ENCODE measurements at regions not wholly inside any gene's neighbourhood (a gene's known extent, or its start where the extent isn't known, plus 50 kb on each side); places are given as distances from the start of the nearest gene placed in this dataset.

DNA sequence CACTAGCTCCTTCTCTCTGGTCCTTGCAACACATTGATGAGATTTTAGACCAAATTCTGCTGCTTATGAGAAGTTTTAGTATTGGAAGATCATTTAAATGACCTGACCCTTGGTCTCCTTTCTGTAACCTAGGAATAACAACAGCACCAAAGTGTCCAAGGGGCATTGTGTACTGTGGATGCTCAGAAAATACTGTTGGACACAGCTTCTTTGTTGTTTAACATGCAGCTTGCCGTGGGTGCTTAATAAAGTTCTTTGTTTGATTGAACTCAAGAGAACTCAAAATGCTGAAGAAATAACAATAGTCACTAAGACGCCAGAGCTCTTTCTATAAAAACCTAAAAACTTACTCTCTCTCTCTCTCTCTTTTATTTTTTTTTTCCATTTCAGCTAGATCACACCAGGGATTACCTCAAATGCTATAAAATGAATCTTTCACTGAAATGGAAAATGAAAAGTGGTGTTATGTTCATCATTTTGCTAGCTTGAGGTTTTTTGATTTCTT lies 548.9 kb upstream of the CDH8 start:
- Histone ChIP-seq H3K4me1 (ENCODE audit: control insufficient read depth in 1 of 2, insufficient read depth in 2 of 2, low read length in 2 of 2) (no peaks in the 10 kb centered on the region), H3K27ac (ENCODE audit: low read depth, low read length) (no peak overlapping the region), H3K36me3 (ENCODE audit: control insufficient read depth in 1 of 2, insufficient read depth in 2 of 2, low read length in 2 of 2) (no peaks in the 10 kb centered on the region), H3K27me3 (ENCODE audit: control insufficient read depth in 1 of 2, insufficient read depth in 2 of 2, low read length in 2 of 2) (no peaks in the 10 kb centered on the region), H3K4me3 (ENCODE audit: low read depth in 1 of 2, low read length in 2 of 2) (no peak overlapping the region), H3K9ac (ENCODE audit: low read depth in 1 of 2, low read length in 2 of 2) (no peak overlapping the region), H3K9me3 (ENCODE audit: control insufficient read depth in 1 of 2, low read length in 2 of 2) (peaks cover 4 to 11% of the 10 kb centered on the region in 2 donors)

- H3K4me1 ChIP-seq (ENCODE audit: control insufficient read depth in 1 of 2, insufficient read depth in 2 of 2, low read length in 2 of 2), result no peaks in the 10 kb centered on the region
- H3K9me3 ChIP-seq (ENCODE audit: control insufficient read depth in 1 of 2, low read length in 2 of 2), result peaks cover 4 to 11% of the 10 kb centered on the region in 2 donors
- no peak overlapping the region for H3K27ac ChIP-seq (ENCODE audit: low read depth, low read length)
- no peaks in the 10 kb centered on the region for H3K36me3 ChIP-seq (ENCODE audit: control insufficient read depth in 1 of 2, insufficient read depth in 2 of 2, low read length in 2 of 2)
- no peak overlapping the region for H3K9ac ChIP-seq (ENCODE audit: low read depth in 1 of 2, low read length in 2 of 2)
- H3K4me3 ChIP-seq (ENCODE audit: low read depth in 1 of 2, low read length in 2 of 2), result no peak overlapping the region
- H3K27me3 ChIP-seq (ENCODE audit: control insufficient read depth in 1 of 2, insufficient read depth in 2 of 2, low read length in 2 of 2), result no peaks in the 10 kb centered on the region
Observed at GRCh38 chr16:62583414-62583813, 547.2 kb upstream of the CDH8 start.

GRCh38 chr16:62573466-62573865 lies 537.2 kb upstream of the CDH8 start:
- H3K9me3 ChIP-seq (ENCODE audit: control insufficient read depth in 1 of 2, low read length in 2 of 2), result peaks cover 0 to 14% of the 10 kb centered on the region in 2 donors
- no peaks in the 10 kb centered on the region for H3K27me3 ChIP-seq (ENCODE audit: control insufficient read depth in 1 of 2, insufficient read depth in 2 of 2, low read length in 2 of 2)
- H3K9ac ChIP-seq (ENCODE audit: low read depth in 1 of 2, low read length in 2 of 2), result no peak overlapping the region
- H3K4me1 ChIP-seq (ENCODE audit: control insufficient read depth in 1 of 2, insufficient read depth in 2 of 2, low read length in 2 of 2), result no peaks in the 10 kb centered on the region
- no peaks in the 10 kb centered on the region for H3K36me3 ChIP-seq (ENCODE audit: control insufficient read depth in 1 of 2, insufficient read depth in 2 of 2, low read length in 2 of 2)
- H3K27ac ChIP-seq (ENCODE audit: low read depth, low read length), result no peak overlapping the region
- no peak overlapping the region for H3K4me3 ChIP-seq (ENCODE audit: low read depth in 1 of 2, low read length in 2 of 2)

- no peaks in the 10 kb centered on the region for H3K4me1 ChIP-seq (ENCODE audit: control insufficient read depth in 1 of 2, insufficient read depth in 2 of 2, low read length in 2 of 2)
- H3K9me3 ChIP-seq (ENCODE audit: control insufficient read depth in 1 of 2, low read length in 2 of 2), result peaks cover 2 to 3% of the 10 kb centered on the region in 2 donors
- H3K36me3 ChIP-seq (ENCODE audit: control insufficient read depth in 1 of 2, insufficient read depth in 2 of 2, low read length in 2 of 2), result no peaks in the 10 kb centered on the region
- no peak overlapping the region for H3K9ac ChIP-seq (ENCODE audit: low read depth in 1 of 2, low read length in 2 of 2)
- H3K4me3 ChIP-seq (ENCODE audit: low read depth in 1 of 2, low read length in 2 of 2), result no peak overlapping the region
- H3K27ac ChIP-seq (ENCODE audit: low read depth, low read length), result no peak overlapping the region
- no peaks in the 10 kb centered on the region for H3K27me3 ChIP-seq (ENCODE audit: control insufficient read depth in 1 of 2, insufficient read depth in 2 of 2, low read length in 2 of 2)
Observed at GRCh38 chr16:62568926-62569325, 532.7 kb upstream of the CDH8 start.

DNA sequence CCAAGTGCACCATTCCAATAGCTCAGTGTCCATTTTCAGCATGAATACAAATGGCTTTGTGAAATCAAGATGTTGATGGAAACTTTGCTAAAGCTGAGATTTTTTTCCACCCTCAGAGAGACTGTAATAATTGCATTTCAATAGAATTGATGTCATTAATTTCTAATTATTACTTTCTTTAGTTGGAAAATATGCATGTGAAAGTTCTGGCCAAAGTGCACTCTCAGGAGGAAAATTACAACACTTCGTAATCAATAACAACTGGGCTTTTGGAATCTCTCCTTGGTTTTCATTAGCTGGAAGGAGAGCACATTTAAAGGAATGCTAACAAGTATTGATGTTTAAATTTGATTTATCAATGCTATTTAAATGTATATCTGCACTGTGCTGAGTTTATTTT lies 529.5 kb upstream of the CDH8 start:
- H3K9ac ChIP-seq (ENCODE audit: low read depth in 1 of 2, low read length in 2 of 2), result no peak overlapping the region
- H3K9me3 ChIP-seq (ENCODE audit: control insufficient read depth in 1 of 2, low read length in 2 of 2), result peaks cover 0 to 11% of the 10 kb centered on the region in 2 donors
- H3K27ac ChIP-seq (ENCODE audit: low read depth, low read length), result no peak overlapping the region
- H3K36me3 ChIP-seq (ENCODE audit: control insufficient read depth in 1 of 2, insufficient read depth in 2 of 2, low read length in 2 of 2), result no peaks in the 10 kb centered on the region
- no peak overlapping the region for H3K4me3 ChIP-seq (ENCODE audit: low read depth in 1 of 2, low read length in 2 of 2)
- H3K4me1 ChIP-seq (ENCODE audit: control insufficient read depth in 1 of 2, insufficient read depth in 2 of 2, low read length in 2 of 2), result no peaks in the 10 kb centered on the region
- no peaks in the 10 kb centered on the region for H3K27me3 ChIP-seq (ENCODE audit: control insufficient read depth in 1 of 2, insufficient read depth in 2 of 2, low read length in 2 of 2)

GRCh38 chr16:62564291-62564690 lies 528.1 kb upstream of the CDH8 start:
- H3K4me1 ChIP-seq (ENCODE audit: control insufficient read depth in 1 of 2, insufficient read depth in 2 of 2, low read length in 2 of 2), result no peaks in the 10 kb centered on the region
- peaks cover 0 to 11% of the 10 kb centered on the region in 2 donors for H3K9me3 ChIP-seq (ENCODE audit: control insufficient read depth in 1 of 2, low read length in 2 of 2)
- no peak overlapping the region for H3K4me3 ChIP-seq (ENCODE audit: low read depth in 1 of 2, low read length in 2 of 2)
- H3K9ac ChIP-seq (ENCODE audit: low read depth in 1 of 2, low read length in 2 of 2), result no peak overlapping the region
- H3K27ac ChIP-seq (ENCODE audit: low read depth, low read length), result no peak overlapping the region
- H3K27me3 ChIP-seq (ENCODE audit: control insufficient read depth in 1 of 2, insufficient read depth in 2 of 2, low read length in 2 of 2), result no peaks in the 10 kb centered on the region
- no peaks in the 10 kb centered on the region for H3K36me3 ChIP-seq (ENCODE audit: control insufficient read depth in 1 of 2, insufficient read depth in 2 of 2, low read length in 2 of 2)

DNA sequence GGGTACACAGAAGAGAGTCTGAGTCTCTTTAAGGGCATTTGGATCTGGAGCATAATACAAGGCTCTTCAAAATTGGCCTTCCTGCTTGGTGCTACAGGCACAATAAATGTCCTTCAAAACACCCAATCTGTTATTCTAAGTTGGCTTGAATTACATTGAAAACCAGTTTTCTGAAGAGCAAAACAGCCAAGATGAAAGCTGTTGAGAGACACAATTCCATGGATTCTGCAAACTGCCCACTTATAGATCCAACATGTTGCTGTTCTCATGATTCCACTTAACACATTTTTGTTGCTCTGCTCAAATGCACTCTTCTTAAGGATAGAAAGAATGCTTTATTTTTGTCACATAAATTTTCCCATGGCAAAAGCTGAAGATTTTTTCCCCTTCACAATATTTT lies 525.9 kb upstream of the CDH8 start:
- Histone ChIP-seq H3K27ac (ENCODE audit: low read depth, low read length) (no peak overlapping the region), H3K4me3 (ENCODE audit: low read depth in 1 of 2, low read length in 2 of 2) (no peak overlapping the region), H3K4me1 (ENCODE audit: control insufficient read depth in 1 of 2, insufficient read depth in 2 of 2, low read length in 2 of 2) (no peaks in the 10 kb centered on the region), H3K9ac (ENCODE audit: low read depth in 1 of 2, low read length in 2 of 2) (no peak overlapping the region), H3K27me3 (ENCODE audit: control insufficient read depth in 1 of 2, insufficient read depth in 2 of 2, low read length in 2 of 2) (no peaks in the 10 kb centered on the region), H3K36me3 (ENCODE audit: control insufficient read depth in 1 of 2, insufficient read depth in 2 of 2, low read length in 2 of 2) (no peaks in the 10 kb centered on the region), H3K9me3 (ENCODE audit: control insufficient read depth in 1 of 2, low read length in 2 of 2) (peaks cover 14 to 18% of the 10 kb centered on the region in 2 donors)

GRCh38 chr16:62549875-62550274 lies 513.6 kb upstream of the CDH8 start:
- no peaks in the 10 kb centered on the region for H3K4me1 ChIP-seq (ENCODE audit: control insufficient read depth in 1 of 2, insufficient read depth in 2 of 2, low read length in 2 of 2)
- H3K27ac ChIP-seq (ENCODE audit: low read depth, low read length), result no peak overlapping the region
- H3K4me3 ChIP-seq (ENCODE audit: low read depth in 1 of 2, low read length in 2 of 2), result no peak overlapping the region
- H3K27me3 ChIP-seq (ENCODE audit: control insufficient read depth in 1 of 2, insufficient read depth in 2 of 2, low read length in 2 of 2), result no peaks in the 10 kb centered on the region
- no peak overlapping the region for H3K9ac ChIP-seq (ENCODE audit: low read depth in 1 of 2, low read length in 2 of 2)
- H3K9me3 ChIP-seq (ENCODE audit: control insufficient read depth in 1 of 2, low read length in 2 of 2), result peaks cover 0 to 4% of the 10 kb centered on the region in 2 donors
- no peaks in the 10 kb centered on the region for H3K36me3 ChIP-seq (ENCODE audit: control insufficient read depth in 1 of 2, insufficient read depth in 2 of 2, low read length in 2 of 2)

DNA sequence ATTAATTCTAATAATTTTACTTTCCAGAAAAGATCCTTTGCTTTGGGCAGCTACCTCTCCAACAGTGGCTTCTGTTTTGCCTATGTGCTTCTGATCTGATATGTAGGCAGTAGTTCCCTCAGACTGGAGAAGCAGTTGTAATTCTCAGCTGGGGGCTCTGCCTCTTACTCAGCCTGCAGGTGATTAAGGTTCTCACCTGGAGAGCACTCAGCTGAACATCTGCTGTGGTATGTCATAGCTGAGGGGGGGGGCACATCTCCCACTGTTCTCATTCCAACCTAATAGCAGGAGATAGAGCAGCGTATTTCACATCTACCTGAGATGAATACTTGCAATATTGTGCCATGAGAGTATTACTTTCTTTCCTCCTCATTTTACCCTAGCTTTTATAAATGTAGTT lies 511.9 kb upstream of the CDH8 start:
- Histone ChIP-seq H3K4me1 (ENCODE audit: control insufficient read depth in 1 of 2, insufficient read depth in 2 of 2, low read length in 2 of 2) (no peaks in the 10 kb centered on the region), H3K27me3 (ENCODE audit: control insufficient read depth in 1 of 2, insufficient read depth in 2 of 2, low read length in 2 of 2) (no peaks in the 10 kb centered on the region), H3K36me3 (ENCODE audit: control insufficient read depth in 1 of 2, insufficient read depth in 2 of 2, low read length in 2 of 2) (no peaks in the 10 kb centered on the region), H3K9me3 (ENCODE audit: control insufficient read depth in 1 of 2, low read length in 2 of 2) (peaks cover 0 to 4% of the 10 kb centered on the region in 2 donors), H3K4me3 (ENCODE audit: low read depth in 1 of 2, low read length in 2 of 2) (no peak overlapping the region), H3K27ac (ENCODE audit: low read depth, low read length) (no peak overlapping the region), H3K9ac (ENCODE audit: low read depth in 1 of 2, low read length in 2 of 2) (no peak overlapping the region)

DNA sequence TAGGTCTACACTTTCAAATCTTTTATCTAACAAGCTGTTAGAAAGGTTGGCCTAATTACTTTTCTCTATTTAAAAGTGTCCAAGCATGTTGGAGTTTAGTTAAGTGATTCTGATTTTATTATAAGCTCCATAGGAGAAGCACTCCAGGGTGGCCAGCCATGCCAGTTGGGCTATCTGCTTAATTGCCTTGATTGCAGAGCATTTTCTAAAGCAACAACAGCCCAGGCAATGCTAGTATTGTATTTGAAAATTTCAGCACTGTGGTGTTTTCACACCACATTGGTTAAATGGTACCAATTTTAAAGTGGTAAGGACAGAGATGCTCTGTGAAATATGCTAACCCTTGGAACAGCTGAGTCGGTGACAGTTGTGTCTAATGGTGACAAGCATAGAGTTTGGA lies 510.5 kb upstream of the CDH8 start:
- no peak overlapping the region for H3K9ac ChIP-seq (ENCODE audit: low read depth in 1 of 2, low read length in 2 of 2)
- no peaks in the 10 kb centered on the region for H3K36me3 ChIP-seq (ENCODE audit: control insufficient read depth in 1 of 2, insufficient read depth in 2 of 2, low read length in 2 of 2)
- no peak overlapping the region for H3K27ac ChIP-seq (ENCODE audit: low read depth, low read length)
- H3K9me3 ChIP-seq (ENCODE audit: control insufficient read depth in 1 of 2, low read length in 2 of 2), result peaks cover 3 to 4% of the 10 kb centered on the region in 2 donors
- H3K4me1 ChIP-seq (ENCODE audit: control insufficient read depth in 1 of 2, insufficient read depth in 2 of 2, low read length in 2 of 2), result no peaks in the 10 kb centered on the region
- H3K4me3 ChIP-seq (ENCODE audit: low read depth in 1 of 2, low read length in 2 of 2), result no peak overlapping the region
- no peaks in the 10 kb centered on the region for H3K27me3 ChIP-seq (ENCODE audit: control insufficient read depth in 1 of 2, insufficient read depth in 2 of 2, low read length in 2 of 2)

GRCh38 chr16:62545039-62545438 lies 508.8 kb upstream of the CDH8 start:
- H3K9ac ChIP-seq (ENCODE audit: low read depth in 1 of 2, low read length in 2 of 2), result no peak overlapping the region
- peaks cover 4 to 5% of the 10 kb centered on the region in 2 donors for H3K9me3 ChIP-seq (ENCODE audit: control insufficient read depth in 1 of 2, low read length in 2 of 2)
- H3K27ac ChIP-seq (ENCODE audit: low read depth, low read length), result no peak overlapping the region

More at GRCh38 chr16:62545039-62545438, 508.8 kb upstream of the CDH8 start:
- H3K4me1 ChIP-seq (ENCODE audit: control insufficient read depth in 1 of 2, insufficient read depth in 2 of 2, low read length in 2 of 2), result no peaks in the 10 kb centered on the region
- no peaks in the 10 kb centered on the region for H3K27me3 ChIP-seq (ENCODE audit: control insufficient read depth in 1 of 2, insufficient read depth in 2 of 2, low read length in 2 of 2)
- H3K4me3 ChIP-seq (ENCODE audit: low read depth in 1 of 2, low read length in 2 of 2), result no peak overlapping the region
- no peaks in the 10 kb centered on the region for H3K36me3 ChIP-seq (ENCODE audit: control insufficient read depth in 1 of 2, insufficient read depth in 2 of 2, low read length in 2 of 2)
